GM12878 (cell line): ENCODE measurements at regions not wholly inside any gene's neighbourhood (a gene's known extent, or its start where the extent isn't known, plus 50 kb on each side); places are given as distances from the start of the nearest gene placed in this dataset.

ENCODE experiments used
- CEBPB ChIP-seq, 2 experiments: fragments of 150-350 bp in 1 of 2; IDR thresholded peaks; 2 replicates each; pipeline ENCODE4 v1.6.1; 2012 to 2014; ENCODE audit warnings: low read depth in 2 of 2, low read length in 2 of 2, borderline replicate concordance in 1 of 2, inconsistent platforms in 1 of 2
- JUND ChIP-seq: IDR thresholded peaks from 2 replicates; pipeline ENCODE4 v1.6.1; 2012; ENCODE audit warnings: low read depth, mild to moderate bottlenecking, low read length, improper control_type of control experiment, moderate library complexity
- PAX8 ChIP-seq: fragments of 450-650 bp; IDR thresholded peaks from 2 replicates; pipeline ENCODE4 v1.6.1; 2017; ENCODE audit warnings: mild to moderate bottlenecking, moderate library complexity
- POLR2A ChIP-seq: IDR thresholded peaks from 2 replicates; pipeline ENCODE4 v1.6.1; 2011; ENCODE audit warnings: low read depth, mild to moderate bottlenecking, low read length
- POU2F2 ChIP-seq: IDR thresholded peaks from 3 replicates; pipeline ENCODE4 v1.6.1; 2011; ENCODE audit warnings: low read depth, mild to moderate bottlenecking, low read length, borderline replicate concordance
- ZNF207 ChIP-seq: fragments of 450-650 bp; IDR thresholded peaks from 2 replicates; pipeline ENCODE4 v1.6.1; 2014; ENCODE audit warnings: antibody characterized with exemption, mild to moderate bottlenecking, borderline replicate concordance

DNA sequence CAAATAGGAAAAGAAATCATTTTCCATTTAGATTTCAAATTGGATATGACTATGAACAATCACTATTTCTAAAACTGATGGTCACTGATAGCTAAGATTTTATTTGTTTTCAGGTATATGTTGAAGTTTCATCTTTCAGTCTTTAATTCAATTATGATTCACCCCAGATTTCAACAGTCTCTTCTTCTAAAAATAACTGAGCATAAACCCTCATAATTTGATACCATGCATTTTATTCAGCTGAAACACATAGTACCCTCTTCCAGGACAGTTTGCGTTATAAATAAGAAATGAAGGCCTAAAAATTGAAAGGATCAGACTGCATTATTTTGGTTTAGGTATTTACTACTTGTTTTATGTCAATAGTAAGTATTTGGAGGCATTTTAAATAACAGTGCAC is 428.5 kb upstream of the NBEA start:
- no peak for TF ChIP-seq POU2F2
- no peak for TF ChIP-seq ZNF207
- TF ChIP-seq PAX8 = no peak
- no peak for TF ChIP-seq POLR2A
- no peak for TF ChIP-seq JUND
- TF ChIP-seq CEBPB (IDR thresholded peaks at IDR 0.05; ENCODE audit: borderline replicate concordance in 1 of 2, low read depth in 2 of 2, low read length in 2 of 2) = no peak
